ENCODE measurements at regions not wholly inside any gene's neighbourhood (a gene's known extent, or its start where the extent isn't known, plus 50 kb on each side); places are given as distances from the start of the nearest gene placed in this dataset.
A peak's percentile ranks its signal among the peaks of the same experiment; 100 is the strongest.

DNA sequence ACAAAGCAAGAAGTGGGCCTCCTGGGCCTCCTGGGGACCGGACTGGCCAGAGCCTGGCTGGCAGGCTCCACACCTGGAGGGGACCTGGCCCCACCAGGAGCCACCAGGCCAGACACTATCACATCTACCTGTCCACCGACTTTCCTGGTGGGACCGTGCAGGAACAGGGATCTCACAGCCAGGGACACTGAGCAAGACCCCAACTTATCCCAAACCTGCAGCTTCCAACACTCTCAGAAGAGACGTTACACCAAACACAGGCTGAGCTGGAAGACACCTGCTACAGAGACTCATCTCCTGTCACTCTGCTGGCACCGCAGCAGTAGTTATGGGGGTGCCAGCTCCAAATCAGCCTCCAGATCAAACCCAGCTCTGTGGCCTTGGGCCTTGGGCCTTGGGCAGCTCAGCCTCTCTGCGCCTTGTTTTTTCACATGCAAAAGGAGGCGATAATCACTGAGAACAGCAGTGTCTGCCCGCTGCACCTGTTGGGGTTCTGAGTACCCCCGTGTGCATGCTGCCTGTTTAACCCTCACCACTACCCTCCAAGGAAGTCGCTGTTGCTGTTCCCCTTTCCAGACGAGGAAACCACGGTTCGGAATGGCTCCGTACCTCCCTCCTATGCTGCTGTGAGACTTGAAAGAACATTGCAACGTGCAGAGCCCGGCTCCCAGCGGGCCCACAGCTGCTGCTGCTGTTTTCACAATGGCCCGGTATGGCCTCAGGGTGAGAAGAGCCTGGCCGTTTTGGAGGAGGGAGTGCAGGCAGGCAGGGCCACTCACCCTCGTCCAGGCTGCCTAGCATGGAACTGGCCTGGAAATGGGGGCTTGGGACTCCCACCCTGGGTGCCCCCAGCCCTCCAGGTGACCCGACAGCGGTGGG lies 69.6 kb downstream of the ADRA2C start:
- intact Hi-C loops (cut with DNase I) = no loop called here
- H3K27ac ChIP-seq = no peak overlapping the region
- no peaks in the 10 kb centered on the region for H3K4me1 ChIP-seq
- TF ChIP-seq, protein P1, sequence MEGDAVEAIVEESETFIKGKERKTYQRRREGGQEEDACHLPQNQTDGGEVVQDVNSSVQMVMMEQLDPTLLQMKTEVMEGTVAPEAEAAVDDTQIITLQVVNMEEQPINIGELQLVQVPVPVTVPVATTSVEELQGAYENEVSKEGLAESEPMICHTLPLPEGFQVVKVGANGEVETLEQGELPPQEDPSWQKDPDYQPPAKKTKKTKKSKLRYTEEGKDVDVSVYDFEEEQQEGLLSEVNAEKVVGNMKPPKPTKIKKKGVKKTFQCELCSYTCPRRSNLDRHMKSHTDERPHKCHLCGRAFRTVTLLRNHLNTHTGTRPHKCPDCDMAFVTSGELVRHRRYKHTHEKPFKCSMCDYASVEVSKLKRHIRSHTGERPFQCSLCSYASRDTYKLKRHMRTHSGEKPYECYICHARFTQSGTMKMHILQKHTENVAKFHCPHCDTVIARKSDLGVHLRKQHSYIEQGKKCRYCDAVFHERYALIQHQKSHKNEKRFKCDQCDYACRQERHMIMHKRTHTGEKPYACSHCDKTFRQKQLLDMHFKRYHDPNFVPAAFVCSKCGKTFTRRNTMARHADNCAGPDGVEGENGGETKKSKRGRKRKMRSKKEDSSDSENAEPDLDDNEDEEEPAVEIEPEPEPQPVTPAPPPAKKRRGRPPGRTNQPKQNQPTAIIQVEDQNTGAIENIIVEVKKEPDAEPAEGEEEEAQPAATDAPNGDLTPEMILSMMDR (IDR thresholded peaks at IDR 0.05) = no peak
- no peak for TF ChIP-seq POLR2A (IDR thresholded peaks at IDR 0.05)
- no peaks in the 10 kb centered on the region for H3K9me3 ChIP-seq
- WGBS (ENCODE audit: insufficient coverage, low coverage, low lambda C conversion rate, missing lambda C conversion rate) = 13% methylated on average over 4 of the region's 22 CpGs
- ATAC-seq = no peak
- H3K4me3 ChIP-seq = no peak overlapping the region
- no peaks in the 10 kb centered on the region for H3K27me3 ChIP-seq
- H3K36me3 ChIP-seq = no peaks in the 10 kb centered on the region
- no peak for DNase-seq

DNA sequence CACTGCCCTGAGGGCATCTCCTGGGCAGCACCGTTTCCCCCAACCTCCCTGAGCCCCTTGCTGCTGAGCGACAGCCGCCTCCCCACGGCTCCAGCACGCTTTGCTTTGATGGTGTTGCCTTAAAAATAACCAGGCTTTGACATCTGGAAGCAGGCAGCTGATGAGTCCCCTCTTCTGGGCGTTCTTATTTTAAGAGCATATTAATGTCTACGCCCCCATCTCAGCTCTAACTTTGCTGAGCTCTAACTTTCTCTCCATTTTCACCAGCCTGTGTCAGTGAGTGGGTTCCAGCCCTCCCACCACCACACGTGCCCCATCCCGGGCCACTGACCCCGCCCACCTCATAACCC lies 70.2 kb downstream of the ADRA2C start:
- intact Hi-C loops (cut with DNase I) = no loop called here
- WGBS (ENCODE audit: insufficient coverage, low coverage, low lambda C conversion rate, missing lambda C conversion rate) = 44% methylated on average over 6 of the region's 10 CpGs

DNA sequence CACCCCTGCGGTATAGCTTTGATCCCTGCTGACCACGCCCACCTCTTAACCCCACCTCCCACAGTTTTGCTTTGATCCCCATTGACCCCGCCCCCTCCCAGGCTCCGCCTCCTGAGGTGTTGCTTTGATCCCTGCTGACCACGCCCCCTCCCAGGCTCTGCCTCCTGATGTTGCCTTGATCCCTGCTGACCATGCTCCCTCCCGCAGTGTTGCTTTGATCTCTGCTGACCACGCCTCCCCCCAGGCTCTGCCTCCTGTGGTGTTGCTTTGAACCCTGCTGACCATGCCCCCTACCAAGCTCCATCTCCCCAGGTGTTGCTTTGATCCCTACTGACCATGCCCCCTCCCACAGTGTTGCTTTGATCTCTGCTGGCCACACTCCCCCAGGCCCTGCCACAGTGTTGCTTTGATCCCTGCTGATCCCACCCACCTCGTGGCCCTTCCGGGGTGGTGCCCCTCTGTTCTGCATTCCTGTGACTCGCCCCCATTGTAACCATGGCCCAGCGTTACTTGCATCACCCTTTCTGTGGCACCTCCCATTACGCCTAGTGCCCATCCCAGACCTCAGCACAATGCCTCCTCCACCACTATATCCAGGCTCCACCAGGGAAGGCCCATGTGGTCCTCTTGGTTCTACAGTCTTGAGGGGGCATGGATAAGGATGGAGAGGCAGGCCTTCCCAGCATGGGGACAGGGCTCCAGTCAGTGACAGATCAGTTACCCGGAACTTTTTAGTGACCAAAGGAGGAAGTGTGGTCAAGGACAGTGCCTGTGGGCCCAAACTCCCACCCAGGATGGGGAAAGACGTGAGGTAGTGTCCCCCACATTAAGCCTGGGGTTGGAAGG lies 70.8 kb downstream of the ADRA2C start:
- Histone ChIP-seq H3K4me3 (no peak overlapping the region), H3K27me3 (no peaks in the 10 kb centered on the region), H3K4me1 (no peaks in the 10 kb centered on the region), H3K9me3 (no peaks in the 10 kb centered on the region), H3K27ac (no peak overlapping the region), H3K36me3 (no peaks in the 10 kb centered on the region)
- intact Hi-C loops (cut with DNase I) = no loop called here
- DNase-seq (peak in 1 of 3 donors; percentile 34), ATAC-seq (no peak)
- WGBS (ENCODE audit: insufficient coverage, low coverage, low lambda C conversion rate, missing lambda C conversion rate) = 44% methylated on average over 13 of the region's 14 CpGs
- no peak for TF ChIP-seq POLR2A (IDR thresholded peaks at IDR 0.05)
- TF ChIP-seq, protein P1 (IDR thresholded peaks at IDR 0.05) = no peak

More for the DNA sequence above, 70.2 kb downstream of the ADRA2C start:
- no peaks in the 10 kb centered on the region for H3K4me1 ChIP-seq
- ATAC-seq (no peak), DNase-seq (peak in 1 of 3 donors; percentile 40)
- no peak overlapping the region for H3K4me3 ChIP-seq
- no peaks in the 10 kb centered on the region for H3K9me3 ChIP-seq
- H3K27me3 ChIP-seq = no peaks in the 10 kb centered on the region
- H3K27ac ChIP-seq = no peak overlapping the region
- H3K36me3 ChIP-seq = no peaks in the 10 kb centered on the region
- TF ChIP-seq POLR2A (IDR thresholded peaks at IDR 0.05) = no peak
- TF ChIP-seq, protein P1 (IDR thresholded peaks at IDR 0.05) = no peak

DNA sequence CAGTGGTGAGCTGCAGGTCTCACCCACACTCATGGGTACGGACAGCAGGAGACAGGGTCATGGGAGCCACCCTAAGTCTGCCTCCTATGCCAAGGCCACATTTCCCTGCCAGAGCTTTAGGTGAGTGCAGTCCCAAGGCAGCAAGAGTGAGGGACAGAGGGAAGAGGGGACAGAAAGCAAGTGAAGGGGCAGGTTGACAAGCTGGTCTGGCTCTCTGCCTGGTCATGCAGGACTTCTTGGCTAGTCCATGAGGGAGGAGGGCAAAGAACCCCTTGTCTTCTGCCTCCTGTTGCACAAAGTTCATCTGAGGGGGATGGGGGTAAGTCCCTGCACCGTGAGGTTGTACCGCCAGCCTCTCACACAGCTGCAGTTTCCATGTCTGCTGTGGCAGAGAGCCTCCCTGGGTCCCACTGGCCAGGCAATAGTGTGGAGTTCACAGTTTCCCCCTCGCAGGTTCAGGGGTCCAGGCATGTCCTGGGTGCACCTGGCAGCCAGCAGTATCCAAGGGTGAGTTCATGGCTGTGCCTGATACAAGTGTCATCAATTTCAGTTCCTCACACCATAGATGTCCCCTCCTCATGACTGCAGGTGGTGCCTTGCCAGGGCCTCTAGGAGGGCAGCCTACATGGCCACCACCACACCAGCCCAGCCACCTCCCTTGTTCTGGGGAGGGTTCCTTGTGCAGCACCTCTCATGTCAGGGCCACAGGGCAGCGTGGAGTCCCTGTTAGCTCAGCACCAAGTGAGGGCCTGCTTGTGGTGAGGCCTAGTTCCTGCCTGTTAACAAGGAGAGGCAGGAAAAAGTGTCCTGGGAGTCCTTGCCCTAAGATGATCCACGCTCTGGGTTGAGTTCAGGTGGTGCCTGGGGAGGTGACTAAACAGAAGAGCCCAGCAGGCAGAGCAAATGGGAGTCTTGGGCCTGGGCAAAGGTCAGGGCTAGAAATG lies 72.5 kb downstream of the ADRA2C start:
- 86% methylated on average over 1 of the region's 6 CpGs for WGBS (ENCODE audit: insufficient coverage, low coverage, low lambda C conversion rate, missing lambda C conversion rate)
- DNase-seq (peak in 1 of 3 donors; percentile 35), ATAC-seq (no peak)
- Histone ChIP-seq H3K36me3 (no peaks in the 10 kb centered on the region), H3K4me3 (no peak overlapping the region), H3K4me1 (no peaks in the 10 kb centered on the region), H3K27ac (no peak overlapping the region), H3K9me3 (no peaks in the 10 kb centered on the region), H3K27me3 (no peaks in the 10 kb centered on the region)
- TF ChIP-seq POLR2A (IDR thresholded peaks at IDR 0.05) = no peak
- TF ChIP-seq, protein P1 (IDR thresholded peaks at IDR 0.05) = no peak
- intact Hi-C loops (cut with DNase I) = no loop called here

Measured in right lobe of liver (tissue), 6 donors.